Activated T-helper 1 cell treated with anti-CD3 and anti-CD28 coated beads, Interleukin-2, amount 50 U/mL, for 16 hours (primary cell): ENCODE measurements at regions not wholly inside any gene's neighbourhood (a gene's known extent, or its start where the extent isn't known, plus 50 kb on each side); places are given as distances from the start of the nearest gene placed in this dataset.
"Not testable (repeated sequence)": the region's sequence is repeated elsewhere in the genome, so short reads cannot be mapped to it uniquely, and the experiment has no call there.

ENCODE experiments used
- DNase-seq, 2 donors: peaks; one replicate each; pipeline ENCODE4 v3.0.0-alpha.2; 2020; ENCODE audit warnings: low read depth in 1 of 2, low spot score in 1 of 2

DNA sequence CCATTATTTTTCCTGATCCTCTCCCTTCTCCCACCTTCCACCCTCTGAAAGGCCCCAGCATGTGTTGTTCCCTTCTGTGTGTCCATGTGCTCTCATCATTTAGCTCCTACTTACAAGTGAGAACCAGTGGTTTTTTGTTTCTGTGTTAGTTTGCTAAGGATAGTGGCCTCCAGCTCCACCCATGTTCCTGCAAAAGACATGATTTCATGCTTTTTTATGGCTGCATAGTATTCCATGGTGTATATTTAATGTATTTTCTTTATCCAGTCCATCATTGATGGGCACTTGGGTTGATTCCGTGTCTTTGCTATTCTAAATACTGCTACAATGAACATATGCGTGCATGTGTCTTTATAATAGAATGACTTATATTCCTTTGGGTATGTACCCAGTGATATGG lies 89.4 kb upstream of the C1orf174 start:
- DNase-seq = no peak

DNA sequence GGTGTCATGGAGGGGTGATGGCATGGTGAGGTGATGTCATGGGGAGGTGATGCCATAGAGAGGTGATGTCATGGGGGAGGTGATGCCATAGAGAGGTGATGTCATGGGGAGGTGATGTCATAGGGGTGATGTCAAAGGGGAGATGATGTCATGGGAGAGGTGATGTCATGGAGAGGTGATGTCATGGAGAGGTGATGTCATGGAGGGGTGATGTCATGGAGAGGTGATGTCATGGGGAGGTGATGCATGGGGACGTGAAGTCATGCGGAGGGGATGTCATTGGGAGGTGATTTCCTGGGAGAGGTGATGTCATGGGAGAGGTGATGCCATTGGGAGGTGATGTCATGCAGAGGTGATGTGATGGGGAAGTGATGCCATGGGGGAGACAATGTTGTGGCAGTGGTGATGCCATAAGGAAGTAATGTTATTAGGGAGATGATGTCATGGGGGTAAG lies 92.1 kb upstream of the C1orf174 start:
- DNase-seq = no peak

- DNase-seq = no peak
Observed at GRCh38 chr1:3992746-3993145, 92.7 kb upstream of the C1orf174 start.

DNA sequence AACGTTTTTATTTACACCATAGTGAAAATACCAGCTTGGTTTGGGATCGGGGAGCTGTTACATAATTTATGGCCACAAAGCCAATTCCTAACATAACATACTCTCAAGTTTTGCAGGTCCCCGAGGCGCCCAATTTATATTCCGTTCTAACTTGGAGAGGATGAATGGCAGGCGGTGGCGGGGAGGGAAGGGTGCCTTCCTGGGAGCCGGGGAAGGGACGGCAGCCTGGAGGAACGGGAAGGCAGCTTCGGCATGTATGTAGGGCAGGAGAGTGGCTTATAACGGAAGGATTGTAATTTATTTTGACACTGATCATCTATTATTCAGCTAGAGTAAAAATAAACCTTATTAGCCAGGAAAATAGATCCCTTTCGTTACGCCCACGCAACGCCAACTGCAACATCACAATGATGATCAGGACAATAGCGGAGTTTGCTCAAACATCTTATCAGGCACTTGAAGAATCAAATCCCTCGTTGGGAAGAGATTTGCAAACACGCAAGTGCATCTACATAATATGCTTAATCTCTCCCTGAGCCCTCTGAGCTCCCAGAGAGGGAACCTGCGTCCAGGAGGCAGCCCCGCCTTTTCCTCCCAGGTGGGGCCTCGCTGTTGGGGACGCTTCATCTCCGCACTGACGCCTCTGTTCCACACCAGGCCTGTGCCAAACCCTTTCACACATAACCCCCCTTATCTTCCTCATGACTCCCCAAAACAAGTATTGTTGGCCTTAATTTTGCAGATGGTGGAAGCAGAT lies 93.7 kb upstream of the C1orf174 start:
- DNase-seq = no peak

DNA sequence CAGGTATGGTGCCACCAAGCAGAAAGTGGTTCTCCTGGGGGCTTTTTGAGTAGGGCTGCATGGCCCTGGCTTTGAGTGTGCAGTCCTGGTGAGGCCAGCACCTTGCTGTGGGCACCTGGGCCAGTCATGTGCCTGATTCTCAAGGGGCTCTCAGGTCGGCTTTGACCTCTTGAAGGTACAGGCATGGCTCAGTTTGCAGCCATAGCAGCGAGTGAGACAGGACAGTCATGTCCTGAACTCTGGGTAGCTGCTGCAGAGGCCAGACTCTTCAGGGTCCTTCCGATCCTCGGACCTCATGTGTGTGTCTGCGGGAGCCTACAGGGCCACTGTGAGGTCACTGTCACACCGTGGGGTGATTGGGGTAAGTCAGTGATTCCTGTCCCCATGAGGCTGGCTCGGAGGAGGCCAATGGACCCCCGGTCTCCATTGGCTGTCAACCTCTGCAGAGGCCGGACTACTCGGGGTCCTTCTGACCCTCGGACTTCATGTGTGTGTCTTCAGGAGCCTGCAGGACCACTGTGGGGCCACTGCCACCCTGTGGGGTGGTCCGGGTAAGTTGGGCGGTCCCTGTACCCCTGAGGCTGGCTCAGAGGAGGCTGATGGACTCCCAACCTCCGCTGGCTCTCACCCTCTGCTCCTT lies 95.2 kb upstream of the C1orf174 start:
- no peak for DNase-seq

DNA sequence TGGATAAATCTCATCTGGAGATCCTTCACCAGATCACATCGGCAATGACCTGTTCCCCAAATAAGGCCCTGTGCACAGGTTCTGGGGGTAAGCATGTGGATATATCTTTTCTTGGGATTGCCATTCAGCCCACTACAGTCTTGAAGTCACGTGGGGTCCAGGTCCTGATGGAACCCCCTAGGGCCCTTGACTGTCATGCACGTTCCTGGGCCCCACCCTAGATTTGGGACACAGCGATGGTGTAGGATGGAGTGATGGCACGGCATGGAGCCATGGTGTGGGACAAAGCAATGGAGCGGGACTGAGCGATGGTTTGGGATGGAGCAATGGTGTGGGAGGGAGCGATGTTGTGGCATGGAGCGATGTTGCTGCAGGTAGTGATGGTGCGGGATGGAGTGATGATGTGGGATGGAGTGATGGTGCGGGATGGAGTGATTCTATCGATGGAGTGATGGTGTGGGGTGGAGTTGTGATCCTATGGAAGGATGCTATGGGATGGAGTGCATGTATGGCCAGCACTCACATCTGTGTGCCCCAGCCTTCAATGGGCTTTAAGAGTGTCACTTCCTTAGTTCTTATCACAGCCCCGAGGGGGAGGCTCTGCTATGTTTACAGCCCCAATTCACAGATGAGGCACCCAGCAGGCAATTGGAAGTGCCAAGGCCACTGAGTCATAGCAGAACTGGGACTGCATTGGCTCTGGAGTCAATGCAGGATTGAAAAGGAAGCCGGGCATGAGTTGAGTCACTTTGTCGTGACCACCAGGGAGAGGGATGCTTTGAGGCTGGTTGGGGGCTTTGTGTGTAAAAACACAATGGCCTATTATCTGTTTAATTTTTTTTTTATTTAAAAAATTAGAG lies 97.0 kb upstream of the C1orf174 start:
- no peak for DNase-seq

DNA sequence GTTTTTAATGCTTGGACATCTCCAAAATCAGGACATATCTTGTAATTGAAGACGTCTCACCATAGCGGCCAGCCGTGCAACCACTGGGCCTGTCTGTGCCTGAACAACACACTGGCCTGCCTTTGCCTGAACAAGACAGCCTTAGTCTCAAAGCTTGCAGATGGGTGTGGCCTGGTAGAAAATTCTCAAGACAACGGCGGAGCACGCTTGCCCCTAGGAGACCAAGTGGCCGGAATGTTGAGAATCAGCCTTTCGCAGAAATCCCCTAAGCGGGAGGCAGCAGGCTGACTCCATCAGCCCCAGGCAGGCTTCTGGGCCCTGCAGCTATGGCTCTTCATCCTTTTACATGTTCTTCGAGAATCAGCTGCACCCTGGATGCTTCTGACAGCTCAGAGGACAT lies 98.0 kb upstream of the C1orf174 start:
- no peak for DNase-seq

GRCh38 chr1:3999514-3999913 lies 99.4 kb upstream of the C1orf174 start:
- not testable (repeated sequence) for DNase-seq

DNA sequence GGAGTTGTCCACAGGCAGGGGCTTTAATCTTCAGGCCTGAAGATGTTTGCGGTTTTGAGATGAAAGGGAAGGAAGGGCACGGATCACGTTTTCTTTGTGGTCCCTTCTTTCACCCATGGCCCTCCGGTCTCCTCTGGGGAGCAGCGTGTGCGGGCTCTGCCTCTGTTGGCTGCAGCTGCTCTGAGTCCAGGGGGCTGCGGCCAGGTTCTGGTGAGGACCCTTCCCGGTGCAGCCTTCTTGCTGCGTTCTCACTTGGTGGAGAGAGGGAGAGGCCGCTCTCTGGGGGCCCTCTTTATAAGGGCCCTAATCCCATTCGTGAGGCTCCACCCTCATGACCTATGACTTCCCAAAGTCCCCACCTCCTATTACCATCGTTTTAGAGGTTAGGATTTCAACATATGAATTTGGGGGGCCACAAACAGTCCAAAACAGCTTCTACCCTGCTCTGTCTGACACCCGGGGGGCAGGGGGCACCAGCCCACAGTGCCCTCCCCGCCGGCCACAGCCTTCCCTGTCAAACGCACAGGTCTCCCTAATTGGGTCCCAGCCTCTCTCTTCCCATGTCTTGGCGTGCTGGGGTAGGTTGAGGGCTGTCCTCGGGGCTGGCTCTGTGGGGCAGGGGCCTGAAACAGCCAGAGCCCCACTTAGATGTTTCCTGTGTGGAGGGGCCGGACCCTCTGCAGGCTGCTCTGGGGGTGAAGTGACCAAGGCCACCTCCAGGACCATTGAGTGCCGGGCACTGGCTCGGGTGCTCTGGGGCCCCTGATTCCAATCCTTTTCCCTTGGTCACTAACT lies 100.1 kb upstream of the C1orf174 start:
- no peak for DNase-seq

DNA sequence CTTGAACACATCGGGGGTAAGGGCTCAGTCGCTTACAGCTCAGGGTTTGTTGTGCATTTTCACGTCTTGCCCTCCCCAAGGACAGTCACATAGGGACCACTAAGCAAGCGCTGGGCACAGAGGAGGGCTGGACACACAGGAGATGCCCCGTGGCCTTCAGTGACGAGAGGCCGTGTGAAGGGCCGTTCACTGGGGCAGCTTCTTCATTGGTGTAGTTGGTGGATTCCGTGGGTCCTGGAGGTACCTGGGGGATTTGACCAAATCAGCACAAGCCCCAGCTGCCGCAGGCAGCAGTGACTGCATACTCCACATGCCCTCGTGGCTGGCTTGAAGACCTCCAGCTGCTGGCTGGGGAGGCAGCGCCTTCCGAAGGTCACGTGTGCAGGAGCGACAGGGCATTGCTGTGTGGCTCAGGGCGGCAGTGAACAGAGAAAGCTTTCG lies 100.8 kb upstream of the C1orf174 start:
- DNase-seq = no peak

DNA sequence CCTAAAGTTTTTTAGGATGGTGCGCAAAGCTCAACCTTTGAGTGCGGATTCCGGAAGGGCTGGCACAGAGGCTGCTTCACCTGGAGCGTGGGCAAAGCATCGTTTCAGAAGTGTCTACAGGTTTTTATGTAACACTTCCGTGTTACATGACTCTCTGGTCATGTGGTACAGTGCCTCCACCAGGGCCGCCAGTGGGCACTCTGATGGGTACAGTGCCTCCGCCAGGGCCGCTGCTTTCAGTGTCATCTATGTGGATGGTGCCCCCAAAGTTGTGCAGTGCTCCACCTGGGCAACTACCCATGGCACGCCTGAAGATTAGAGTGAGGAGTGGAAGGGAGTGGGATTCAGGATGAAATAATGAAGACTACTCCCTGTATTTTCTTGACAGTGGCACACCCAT lies 101.4 kb upstream of the C1orf174 start:
- DNase-seq = no peak

DNA sequence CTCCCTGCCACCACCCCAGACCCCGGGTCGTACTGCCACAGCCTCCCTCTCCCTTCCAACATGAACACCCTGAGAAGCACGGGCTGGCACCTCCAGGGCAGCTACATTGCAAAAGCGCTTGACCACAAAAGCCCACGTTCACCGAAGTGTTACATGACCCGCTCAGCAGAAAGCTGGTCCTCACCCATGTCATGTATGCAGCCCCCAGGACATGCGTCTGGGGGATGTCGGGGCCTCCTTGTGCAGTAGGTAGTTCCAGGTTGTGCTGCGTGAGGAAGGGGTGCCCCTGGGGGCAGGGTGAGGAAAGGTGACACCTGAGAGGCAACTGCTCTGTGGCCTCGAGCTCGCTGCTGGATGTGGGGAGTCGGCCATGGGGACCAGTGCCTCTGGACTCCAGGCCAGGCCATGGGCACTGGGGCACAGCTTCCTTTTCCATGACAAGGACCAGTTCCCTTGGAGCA lies 102.0 kb upstream of the C1orf174 start:
- no peak for DNase-seq

DNA sequence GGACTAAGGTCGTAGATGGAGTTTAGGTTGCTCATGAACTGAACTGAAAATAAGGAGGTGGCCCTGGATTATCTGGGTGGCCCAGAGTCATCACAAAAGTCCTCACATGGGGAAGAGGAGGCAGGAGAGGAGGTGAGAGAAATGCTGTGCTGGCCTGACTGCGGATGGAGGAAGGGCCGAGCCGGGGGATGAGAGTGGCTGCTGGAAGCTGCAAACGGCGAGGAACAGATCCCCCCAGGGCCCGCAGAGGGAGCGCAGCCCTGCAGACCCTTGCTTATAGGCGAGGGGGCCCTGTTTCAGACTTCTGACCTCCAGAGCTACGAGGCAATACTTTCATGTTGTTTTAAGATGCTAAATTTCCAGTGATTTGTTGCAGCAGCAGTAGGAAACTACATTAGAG lies 102.7 kb upstream of the C1orf174 start:
- no peak for DNase-seq

DNA sequence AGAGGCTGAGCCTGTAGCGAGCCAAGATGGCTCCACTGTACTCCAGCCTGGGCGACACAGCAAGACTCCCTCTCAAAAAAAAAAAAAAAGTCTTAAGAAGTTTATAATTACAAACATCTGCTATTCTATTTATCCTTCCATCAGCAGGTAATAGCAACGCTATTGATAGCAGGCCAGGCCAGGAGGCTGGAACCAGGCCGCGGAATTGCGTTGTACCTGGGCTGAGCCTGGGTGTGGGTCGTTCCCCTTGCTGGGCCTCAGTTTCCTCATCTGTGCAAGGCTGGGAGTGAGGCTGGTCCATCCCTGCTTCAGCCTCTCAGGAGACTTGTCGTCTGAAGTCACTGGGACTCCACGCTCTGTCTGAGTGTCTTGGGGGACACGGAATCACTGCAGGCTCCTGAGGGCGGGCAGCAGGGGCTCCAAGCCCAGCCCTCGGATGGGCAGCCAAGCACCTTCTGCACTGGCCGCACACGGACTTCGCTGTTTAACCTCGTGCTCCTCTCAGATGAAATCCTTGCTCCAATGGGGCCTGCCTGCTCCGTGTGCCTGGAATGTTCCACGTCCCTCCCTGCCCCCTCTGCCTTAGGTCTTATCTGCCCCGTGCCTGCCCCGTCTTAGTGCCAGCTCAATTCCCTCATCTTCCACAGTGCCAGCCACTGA lies 103.9 kb upstream of the C1orf174 start:
- DNase-seq = no peak

GRCh38 chr1:4004635-4005430 lies 104.8 kb upstream of the C1orf174 start:
- DNase-seq = no peak

GRCh38 chr1:4005431-4005830 lies 105.4 kb upstream of the C1orf174 start:
- DNase-seq = no peak

- no peak for DNase-seq
Observed at GRCh38 chr1:4006676-4007374, 106.8 kb upstream of the C1orf174 start.

- DNase-seq = no peak
Observed at GRCh38 chr1:4010284-4010683, 110.2 kb upstream of the C1orf174 start.
